NCI-H146 treated with DMSO at 0.1 percent for 48 hours (cell line): ENCODE measurements at regions not wholly inside any gene's neighbourhood (a gene's known extent, or its start where the extent isn't known, plus 50 kb on each side); places are given as distances from the start of the nearest gene placed in this dataset.
A peak's percentile ranks its signal among the peaks of the same experiment; 100 is the strongest.

Source experiments
- DNase-seq: peaks from one replicate; lab custom pipeline; 2025; ENCODE audit not compliant: unreplicated experiment; lab: John Stamatoyannopoulos, UW

DNA sequence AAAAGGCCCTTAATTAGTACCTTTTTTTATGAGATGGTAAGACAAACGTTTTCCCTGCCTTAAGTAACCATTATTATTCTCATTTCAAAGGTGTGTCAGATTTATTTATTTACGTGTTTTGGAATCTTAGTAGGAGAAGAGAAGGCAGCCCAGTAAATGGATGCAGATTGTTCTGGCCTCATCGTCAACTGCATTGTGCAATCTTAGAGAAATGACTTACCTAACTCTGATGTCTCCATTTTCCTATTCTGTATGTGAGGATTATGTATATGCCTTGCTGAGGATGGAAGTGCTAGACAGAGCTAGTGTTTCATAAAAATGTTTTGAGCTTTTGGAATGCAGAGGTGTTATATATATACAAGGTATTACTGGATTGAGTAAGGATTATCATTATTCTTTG is 97.0 kb upstream of the JAG1 start:
- no peak for DNase-seq

DNA sequence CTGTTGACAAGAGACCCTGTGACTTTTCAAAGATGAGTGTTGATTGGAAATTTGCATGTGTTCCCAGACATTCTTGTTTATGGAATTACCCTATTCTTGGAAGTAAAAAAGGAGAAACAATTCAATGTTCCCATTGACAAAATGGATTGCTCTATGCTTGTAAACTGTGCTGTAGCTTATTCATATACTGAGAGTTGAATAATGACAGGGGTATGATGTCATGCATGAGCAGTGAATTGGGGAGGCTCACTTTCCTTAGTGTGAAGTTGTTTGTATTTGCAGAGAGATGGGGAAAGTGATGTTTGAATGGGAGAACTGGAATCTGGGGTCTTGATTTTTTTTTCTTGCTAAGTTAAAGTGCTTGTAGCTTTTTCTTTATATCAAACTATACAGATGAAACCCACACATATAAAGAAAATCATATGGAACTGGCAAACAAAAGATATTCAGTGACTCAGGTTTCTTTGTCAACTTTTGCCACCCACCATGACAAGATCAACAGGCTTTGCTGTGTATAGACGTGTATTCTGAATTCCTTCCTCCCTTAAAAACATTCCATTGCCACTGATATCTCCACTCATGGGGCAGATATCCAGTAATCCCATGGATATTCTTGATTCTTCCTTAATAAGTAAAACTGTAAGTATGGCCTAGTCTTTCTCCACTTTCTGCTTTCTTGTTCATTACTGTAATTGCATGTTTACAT is 97.8 kb upstream of the JAG1 start:
- DNase-seq = no peak

DNA sequence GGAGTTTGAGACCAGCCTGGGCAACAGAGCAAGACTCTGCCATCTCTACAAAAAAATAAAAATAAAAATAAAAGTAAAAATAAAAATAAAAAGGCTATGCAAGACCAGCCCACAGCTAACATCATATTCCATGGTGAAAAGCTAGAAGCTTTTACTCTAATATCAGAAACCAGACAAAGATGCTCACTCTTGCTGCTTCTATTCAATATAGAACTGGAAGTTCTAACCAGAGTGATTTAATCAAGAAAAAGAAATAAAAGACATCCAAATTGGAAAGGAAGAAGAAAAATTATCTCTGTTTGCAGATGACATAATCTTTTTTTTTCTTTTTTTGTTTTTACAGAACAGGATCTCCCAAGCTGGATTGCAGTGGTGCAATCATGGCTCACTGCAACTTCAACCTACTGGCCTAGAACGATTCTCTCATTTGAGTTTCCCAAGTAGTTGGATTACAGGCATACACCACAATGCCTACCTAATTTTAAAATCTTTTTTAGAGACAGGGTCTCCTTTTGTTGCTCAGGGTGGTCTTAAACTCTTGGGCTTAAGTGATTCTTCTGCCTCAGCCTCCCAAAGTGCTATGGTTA is 100.7 kb upstream of the JAG1 start:
- no peak for DNase-seq

DNA sequence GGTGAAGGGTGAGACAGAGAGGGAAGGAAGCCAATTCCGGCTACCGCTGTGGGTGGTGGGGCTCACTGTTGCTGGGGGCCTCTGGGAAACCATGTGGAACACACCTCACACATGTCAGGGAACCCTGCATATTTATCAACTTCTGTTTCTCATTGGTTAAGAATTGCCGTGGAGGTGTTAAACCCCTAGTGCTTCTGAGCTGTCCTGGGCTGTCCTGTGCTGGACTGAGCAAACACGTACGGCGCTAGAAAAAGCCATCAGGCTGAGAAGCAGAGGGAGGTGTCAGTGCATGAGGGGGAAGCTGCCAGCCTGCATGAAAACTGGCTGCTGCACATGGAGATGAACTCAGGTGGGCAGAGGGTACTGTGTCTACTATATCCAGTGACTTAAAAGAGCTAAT is 103.9 kb upstream of the JAG1 start:
- no peak for DNase-seq

DNA sequence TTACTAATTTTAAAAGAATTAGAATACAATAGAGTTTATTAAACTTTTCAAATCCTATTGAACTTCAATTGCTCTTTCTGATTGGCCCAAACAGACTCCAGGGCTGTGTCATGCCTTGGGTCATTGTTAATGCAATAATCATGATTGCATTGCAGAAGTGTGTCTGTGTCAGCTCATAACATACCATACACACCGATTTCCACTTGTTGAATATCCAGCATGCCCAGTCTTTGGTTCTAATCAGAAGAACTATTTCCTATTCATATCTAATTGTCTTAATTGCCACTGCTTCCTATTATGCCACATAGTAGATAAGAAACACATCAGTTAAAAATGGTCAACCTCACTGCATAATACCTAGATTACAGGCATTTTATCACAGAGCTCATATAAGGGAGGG is 106.1 kb upstream of the JAG1 start:
- no peak for DNase-seq

DNA sequence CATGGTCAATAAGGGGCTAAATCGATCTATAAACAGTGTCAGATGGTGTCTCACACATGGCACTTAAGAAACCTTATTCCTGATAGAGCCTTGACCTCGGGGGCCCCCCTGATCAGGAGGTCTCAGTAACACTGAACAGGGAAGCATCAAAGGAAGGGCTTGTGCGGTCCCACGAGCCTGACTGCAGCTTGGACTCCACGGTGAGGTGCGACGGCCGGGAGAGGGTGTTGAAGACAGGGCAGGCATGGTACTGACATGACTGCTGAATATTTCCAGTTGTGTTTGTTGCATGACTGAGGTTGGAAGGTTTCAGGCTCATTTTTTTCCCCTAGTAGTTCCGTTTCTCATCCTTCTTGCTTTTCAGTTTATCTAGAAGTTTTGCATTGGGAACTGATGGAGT is 107.1 kb upstream of the JAG1 start:
- no peak for DNase-seq

DNA sequence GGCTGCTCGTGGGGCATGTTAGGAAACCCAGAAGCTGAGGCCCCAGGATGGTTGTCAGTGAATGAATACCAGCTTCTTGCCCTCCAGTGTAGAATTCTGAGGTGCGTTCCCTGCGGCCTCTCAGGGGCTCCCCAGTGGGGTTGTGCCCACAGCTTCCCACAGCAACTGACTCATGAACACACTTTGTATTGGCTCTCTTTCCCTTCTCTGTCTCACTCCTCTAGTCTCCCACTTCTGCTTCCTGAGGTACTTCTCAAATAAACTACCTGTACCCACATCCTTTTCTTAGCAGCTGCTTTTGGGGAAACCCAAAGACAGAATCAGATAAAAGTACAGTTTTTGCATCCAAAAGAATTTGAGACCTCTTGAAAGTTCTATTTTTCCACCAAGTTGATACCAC is 107.7 kb upstream of the JAG1 start:
- no peak for DNase-seq

DNA sequence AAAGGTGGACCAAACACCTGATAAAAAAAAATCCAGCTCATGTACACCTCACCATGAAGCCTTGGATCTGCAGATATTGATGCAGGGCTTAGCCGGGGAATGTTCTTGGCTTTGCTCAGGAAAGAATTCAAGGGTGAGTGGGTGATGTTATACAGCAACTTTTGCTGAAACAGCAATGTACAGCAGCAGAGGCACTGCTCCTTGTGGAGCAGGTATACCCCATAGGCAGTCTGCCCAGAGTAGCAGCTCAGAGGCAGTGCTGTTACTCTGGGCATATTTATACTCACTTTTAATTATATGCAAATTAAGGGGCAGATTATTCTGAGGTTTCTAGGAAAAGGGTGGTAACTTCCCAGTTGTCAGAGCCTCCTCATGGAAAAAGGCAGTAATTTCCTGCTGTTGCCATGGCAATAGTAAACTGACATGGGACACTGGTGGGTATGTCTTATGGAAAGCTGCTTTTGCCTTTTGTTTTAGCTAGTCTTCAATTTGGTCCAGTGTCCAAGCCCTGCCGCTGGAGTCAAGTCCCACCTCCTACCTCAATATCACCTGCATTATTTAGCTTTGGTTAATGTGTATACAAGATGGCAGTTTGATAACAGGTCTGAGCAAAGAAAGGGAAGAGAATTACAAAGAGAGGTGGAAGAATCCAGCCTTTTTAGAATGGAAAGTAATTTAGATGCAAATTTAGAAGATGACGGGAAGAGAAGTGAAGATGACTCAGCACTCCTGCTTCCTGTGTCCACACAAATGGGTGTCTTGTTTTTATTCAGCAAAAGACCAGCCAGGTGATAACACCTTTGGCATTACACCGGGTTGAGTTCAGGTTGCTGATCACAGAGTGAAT is 110.1 kb upstream of the JAG1 start:
- peak; percentile 89 for DNase-seq

DNA sequence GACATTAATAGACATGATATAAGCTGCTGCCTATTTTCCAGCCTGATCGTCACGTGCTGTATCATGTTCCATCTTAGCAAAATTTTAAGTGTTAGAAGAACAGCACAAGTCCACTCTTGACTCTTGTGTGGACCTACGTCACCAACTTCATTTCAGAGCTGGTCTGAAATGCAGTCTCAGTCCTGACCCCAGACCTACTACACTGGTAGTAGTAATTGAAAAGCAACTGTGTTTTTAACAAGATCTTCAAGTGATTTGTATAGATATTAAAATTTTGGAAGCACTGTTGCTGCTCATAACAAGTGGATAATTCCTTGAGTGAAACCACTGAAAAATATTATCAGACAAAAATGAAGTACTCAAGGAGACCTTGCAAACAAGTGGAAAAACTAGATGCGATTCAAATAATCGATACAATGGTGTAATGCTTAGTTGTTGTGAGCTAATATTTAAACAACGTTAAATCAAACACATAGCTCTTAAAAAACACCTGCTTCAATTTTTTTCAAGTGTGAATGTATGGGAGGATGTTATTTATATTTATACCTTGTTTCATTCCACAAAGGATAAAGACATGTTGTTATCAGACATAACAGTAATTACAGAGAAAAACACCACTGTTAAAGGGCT is 110.9 kb upstream of the JAG1 start:
- DNase-seq = peak; percentile 90

DNA sequence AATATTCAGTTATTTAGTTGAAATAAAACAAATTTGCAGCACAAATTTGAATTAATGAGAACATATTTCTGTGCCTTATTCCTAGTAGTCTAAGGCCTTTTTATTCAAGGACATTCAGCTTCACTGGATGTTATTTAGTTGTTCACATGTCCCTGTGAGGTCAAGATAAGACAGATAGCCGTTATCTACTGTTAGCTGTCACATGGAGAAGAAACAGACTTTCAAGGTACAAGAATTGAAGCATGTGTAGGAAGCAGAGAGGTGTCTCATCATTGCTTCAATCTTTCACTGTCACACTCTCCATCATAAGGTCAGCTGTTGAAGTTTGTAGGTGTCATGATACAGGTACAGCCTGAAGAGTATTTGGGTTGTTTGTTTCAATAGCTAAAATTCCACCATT is 112.9 kb upstream of the JAG1 start:
- DNase-seq = no peak

DNA sequence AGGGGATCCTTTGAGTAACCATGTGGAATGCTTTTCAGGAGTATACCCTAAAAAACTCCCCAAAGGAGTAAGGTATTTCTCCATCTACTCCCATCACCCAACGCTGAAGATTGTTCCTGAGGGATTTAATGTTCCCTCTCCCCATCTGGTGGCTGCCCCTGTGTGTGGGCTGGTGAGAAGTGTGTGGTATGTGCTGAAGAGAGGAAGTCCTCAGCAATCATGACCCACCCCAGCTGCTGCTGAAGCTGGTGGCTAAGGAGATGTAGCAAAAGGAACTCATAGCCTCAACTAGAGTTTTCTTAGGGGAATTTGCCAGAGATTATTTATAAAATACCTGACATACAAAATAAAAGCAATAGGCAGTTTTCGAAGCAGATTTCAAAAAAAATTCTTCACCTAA is 114.3 kb upstream of the JAG1 start:
- DNase-seq = no peak

DNA sequence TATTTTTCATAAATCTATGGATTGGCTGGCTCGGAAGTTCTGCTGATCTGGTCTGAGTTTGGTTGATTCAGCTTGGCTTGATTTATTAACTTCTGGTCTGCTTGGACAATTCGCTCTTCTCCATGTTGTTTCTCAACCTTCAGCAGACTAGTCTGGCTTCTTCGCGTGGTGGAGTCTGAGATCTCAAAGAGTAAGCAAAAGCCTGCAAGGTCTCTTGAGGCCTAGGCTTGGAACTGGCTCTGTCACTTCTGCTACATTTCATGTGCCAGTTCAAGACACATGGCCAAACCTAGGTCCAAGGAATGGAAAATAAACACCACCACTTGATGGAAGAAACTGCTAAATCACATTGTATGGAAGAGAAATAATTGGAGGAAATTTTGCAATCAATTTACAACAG is 115.1 kb upstream of the JAG1 start:
- DNase-seq = no peak

DNA sequence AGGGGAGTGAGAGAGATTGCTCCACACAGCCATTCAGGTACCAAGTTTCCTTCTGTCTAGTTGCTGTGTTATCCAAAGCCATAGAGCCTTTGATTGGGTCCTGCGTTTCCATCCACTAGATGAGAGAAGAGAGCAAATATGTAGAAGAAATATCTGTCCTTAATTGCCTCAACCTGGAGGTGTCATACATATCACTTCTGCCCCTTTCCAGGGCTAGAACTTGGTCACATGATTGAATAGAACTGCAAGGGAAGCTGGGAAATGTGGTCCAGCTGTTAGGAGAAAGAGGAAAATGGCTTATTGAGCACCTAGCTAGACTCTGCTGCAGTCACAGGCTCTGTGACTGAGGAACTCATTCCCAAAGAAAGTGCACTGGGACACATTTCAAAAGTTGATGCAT is 115.6 kb upstream of the JAG1 start:
- no peak for DNase-seq

DNA sequence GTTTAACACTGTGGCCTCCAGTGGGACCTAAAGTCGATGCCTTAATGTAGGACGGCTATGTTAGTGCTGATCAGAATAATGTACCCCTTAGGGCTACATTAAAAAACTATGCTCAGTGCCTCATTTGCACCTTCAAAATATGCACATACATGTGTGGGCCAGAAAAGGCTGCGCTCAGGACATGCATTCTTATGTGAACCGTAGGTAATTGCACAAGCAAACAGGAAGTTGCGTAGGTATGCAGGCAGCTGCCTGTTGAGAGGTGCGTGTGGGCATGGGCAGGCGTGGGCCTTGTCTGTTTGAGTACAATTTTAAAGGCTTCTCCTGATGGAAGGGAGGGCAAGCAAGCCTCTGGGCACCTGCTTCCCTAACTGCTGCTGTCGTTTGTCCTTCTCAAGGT is 116.2 kb upstream of the JAG1 start:
- DNase-seq = peak; percentile 15

DNA sequence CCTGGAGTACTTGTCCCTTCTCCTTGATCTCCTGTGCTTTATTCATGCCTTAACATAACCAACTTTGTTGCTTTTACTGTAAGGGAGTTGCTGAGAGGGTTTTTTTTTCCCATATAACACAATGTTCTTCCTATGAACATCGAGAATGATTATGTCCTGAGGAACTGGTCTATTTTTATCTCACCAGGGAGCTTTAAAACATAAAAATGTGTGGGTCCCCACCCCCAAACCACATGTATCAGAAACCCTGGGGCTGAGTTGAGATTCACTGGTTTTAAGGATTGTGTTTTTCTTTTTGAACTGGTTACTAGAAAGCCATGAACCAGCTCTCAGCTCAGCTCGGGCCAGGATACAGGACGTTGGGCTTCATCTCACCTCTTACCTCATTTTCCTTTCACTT is 118.5 kb upstream of the JAG1 start:
- DNase-seq = no peak

DNA sequence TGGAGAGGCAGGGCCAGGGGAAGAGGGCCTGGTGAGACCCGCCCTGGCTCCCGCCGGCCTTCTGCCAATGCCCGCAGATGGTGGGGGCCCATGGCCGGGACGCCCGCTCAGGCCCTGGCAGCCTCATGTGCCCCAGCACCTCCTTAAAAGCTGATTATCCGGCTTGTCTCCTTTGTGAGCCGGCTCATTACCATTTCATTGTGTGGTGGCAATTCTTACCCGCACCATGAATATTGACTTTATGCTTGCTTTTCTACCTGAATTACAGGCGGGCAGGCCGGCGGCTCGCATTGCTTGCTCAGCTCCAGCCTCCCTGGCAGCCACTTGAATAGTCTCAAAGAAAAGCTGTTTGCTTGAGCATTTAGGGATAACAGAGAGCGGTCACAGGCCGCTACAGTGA is 120.0 kb upstream of the JAG1 start:
- DNase-seq = peak; percentile 75

DNA sequence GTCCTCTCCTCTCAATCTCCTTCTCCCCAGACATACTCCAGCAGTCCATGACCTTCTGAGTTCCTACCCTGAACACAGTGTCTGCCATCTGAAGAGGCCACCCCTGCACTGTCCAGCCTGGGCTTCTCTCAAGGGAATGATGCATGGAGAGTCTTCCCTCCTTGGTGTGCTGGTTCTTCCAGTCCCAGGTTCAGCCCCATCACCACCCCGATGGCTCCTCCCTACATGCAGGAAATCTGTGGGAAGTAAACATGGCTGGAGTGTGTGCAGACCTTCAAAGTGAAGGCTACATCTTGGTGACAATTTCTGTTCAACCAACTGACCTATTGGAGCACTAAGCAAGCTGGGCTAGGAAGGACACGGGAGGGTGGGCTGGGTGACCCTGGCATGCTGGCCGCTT is 121.0 kb upstream of the JAG1 start:
- no peak for DNase-seq

DNA sequence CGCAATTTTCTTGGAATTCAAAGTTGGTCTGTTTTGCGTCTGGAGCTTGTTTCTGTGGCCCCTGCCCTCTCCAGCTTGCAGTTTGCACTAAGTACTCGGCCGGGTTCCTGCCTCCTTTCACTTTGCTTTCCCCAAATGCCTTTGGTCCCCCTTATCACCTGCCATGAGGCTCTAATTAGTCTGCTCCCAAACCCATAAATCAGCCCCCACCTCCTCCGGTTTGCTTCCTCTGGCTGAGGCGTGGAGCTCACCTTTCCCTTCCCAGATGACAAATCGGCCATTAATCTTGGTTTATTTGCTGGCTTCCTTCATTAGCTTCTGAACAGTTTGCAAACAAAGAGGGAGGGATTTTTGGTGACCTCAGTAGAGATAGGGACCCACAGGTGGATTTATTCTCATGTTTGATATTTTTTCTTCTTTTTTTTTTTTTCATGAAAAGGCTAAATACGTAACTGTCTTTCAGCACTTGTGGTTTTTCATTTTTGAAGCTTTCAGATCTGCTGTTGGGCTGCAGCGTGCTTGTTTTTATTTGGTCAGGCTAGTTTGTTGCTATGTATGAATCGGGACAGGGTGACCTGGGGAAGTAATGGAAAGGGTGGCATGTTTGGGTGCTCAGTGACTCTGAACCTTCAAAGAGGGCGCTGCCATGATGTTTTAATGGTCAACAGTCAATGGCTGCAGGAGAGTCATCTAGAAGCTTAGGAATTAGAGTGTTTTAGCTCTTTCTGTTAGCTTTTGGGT is 121.7 kb upstream of the JAG1 start:
- peak; percentile 32 for DNase-seq

DNA sequence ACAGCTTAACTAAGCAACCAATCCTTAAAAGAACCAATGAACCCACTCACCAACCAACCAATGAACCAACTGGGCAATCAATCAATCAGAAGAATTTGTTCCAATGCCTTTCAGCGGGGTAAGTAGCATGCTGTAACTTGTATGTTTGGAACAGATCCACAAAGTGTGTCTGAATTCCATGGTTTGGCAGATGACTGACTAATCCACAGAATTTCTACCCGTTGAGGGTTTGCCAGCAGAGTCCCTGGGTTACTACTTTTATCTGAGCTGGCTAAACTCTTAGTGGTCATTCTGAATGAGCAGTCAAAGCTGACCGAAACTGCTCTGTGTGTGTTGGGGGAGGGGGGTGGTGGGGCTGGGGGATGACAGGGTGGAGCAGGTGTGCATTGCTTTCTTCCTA is 125.0 kb upstream of the JAG1 start:
- no peak for DNase-seq

DNA sequence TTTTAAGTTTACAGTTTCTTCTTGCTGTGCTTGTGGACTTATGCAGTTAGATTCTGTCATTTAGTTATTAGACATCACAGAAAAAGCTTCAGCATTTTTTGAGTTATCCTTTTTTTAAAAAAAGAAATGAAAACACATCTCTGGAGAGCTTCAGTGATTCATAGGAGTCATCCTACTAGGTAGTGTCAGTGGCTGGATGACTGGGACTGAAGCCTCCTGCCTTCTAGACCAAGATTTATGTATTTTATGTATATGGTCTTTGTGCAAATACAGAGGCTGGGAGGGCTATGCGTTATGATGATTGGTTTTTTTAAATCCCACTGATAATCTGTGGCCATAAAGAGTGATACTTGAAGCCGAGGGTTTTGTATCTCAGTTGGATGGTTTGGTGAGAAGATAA is 125.9 kb upstream of the JAG1 start:
- no peak for DNase-seq

DNA sequence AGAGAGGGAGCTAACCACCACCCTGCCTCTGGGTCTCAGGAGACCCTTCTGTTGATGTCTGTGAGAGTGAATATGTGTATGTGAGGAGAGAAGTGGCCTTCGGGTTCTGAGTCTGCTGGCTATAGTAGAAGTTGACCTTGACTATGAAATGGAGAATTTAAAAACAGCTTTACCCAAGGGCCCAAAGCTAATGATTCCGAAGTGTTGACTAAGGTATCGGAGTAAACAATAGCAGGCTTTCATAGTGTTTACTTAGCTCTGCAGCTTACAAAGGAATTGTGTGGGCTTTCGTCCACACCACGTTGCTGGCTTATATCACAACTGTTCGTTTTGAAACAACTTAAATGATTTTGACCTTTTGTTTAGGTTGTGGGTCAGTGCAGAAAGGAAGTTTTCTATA is 126.5 kb upstream of the JAG1 start:
- peak; percentile 29 for DNase-seq
